Naive thymus-derived CD8-positive, alpha-beta T cell (primary cell): ENCODE measurements at regions not wholly inside any gene's neighbourhood (a gene's known extent, or its start where the extent isn't known, plus 50 kb on each side); places are given as distances from the start of the nearest gene placed in this dataset.

Experiments
- ATAC-seq, 2 donors: fragments of 150-1000 bp; cut with Tn5 transposase in 1 of 2; sonication (Bioruptor Pico), chemical (Tn5 transposase) in 1 of 2; 1 replicate in 1 of 2; 2 replicates in 1 of 2; pipeline ENCODE4 v1.10.0; 2021; ENCODE audit warnings: mild to moderate bottlenecking in 2 of 2, moderate library complexity in 2 of 2
- POLR2A ChIA-PET: fragments of 350-600 bp; sonication (Branson Sonifier 250); formaldehyde crosslinking; loops from one replicate; lab custom pipeline; 2021; ENCODE audit warnings: antibody characterized with exemption; lab: Charles Lee
- DNase-seq, 10 donors: peaks; one replicate each; pipeline versions ENCODE4 v3.0.0 to v3.0.0-alpha.2; 2020 to 2022
- H3K27ac Mint-ChIP-seq, 10 donors: one replicate each; pipeline ENCODE4 v1.8.0; 2020 to 2022; ENCODE audit warnings: mild to moderate bottlenecking in 10 of 10, mixed read lengths in 10 of 10, moderate library complexity in 4 of 10, inconsistent platforms in 1 of 10
- H3K27me3 Mint-ChIP-seq, 5 donors: one replicate each; pipeline ENCODE4 v1.8.0; 2021 to 2022; ENCODE audit warnings: mixed read lengths in 5 of 5
- H3K36me3 Mint-ChIP-seq, 3 donors: one replicate each; pipeline ENCODE4 v1.8.0; 2020 to 2022; ENCODE audit warnings: mixed read lengths in 3 of 3, mild to moderate bottlenecking in 2 of 3, inconsistent platforms in 1 of 3
- H3K4me1 Mint-ChIP-seq, 4 donors: one replicate each; pipeline ENCODE4 v1.8.0; 2021 to 2022; ENCODE audit warnings: mixed read lengths in 4 of 4
- H3K4me3 Mint-ChIP-seq, 10 donors: one replicate each; pipeline ENCODE4 v1.8.0; 2020 to 2022; ENCODE audit warnings: mild to moderate bottlenecking in 10 of 10, mixed read lengths in 10 of 10, moderate library complexity in 6 of 10, inconsistent platforms in 1 of 10
- H3K9me3 Mint-ChIP-seq, 9 donors: one replicate each; pipeline ENCODE4 v1.8.0; 2020 to 2022; ENCODE audit warnings: mixed read lengths in 9 of 9, mild to moderate bottlenecking in 3 of 9, inconsistent platforms in 1 of 9, moderate library complexity in 1 of 9

- Mint-ChIP-seq H3K27ac (no peak overlapping the region), H3K27me3 (peaks cover 0 to 4% (median 1%) of the 10 kb centered on the region in 5 donors), H3K36me3 (no peaks in the 10 kb centered on the region), H3K4me3 (no peak overlapping the region), H3K4me1 (no peaks in the 10 kb centered on the region), H3K9me3 (peaks cover 0 to 2% (median 0%) of the 10 kb centered on the region in 9 donors)
- POLR2A ChIA-PET: no interaction called here
- no peak for DNase-seq
- no peak for ATAC-seq
Measured at GRCh38 chr1:221188458-221188857, 309.2 kb downstream of the HLX start.

- DNase-seq (no peak), ATAC-seq (no peak)
- Mint-ChIP-seq H3K27ac (no peak overlapping the region), H3K4me3 (no peak overlapping the region), H3K4me1 (no peaks in the 10 kb centered on the region), H3K36me3 (no peaks in the 10 kb centered on the region), H3K27me3 (peaks cover 0 to 2% (median under 1%) of the 10 kb centered on the region in 5 donors), H3K9me3 (peaks cover 0 to 2% (median 0%) of the 10 kb centered on the region in 9 donors)
- POLR2A ChIA-PET: no interaction called here
Measured at GRCh38 chr1:221190249-221190648, 311.0 kb downstream of the HLX start.

- ATAC-seq (no peak), DNase-seq (no peak)
- POLR2A ChIA-PET: no interaction called here
- H3K4me1 Mint-ChIP-seq: no peaks in the 10 kb centered on the region
- no peak overlapping the region for H3K27ac Mint-ChIP-seq
- H3K9me3 Mint-ChIP-seq: peaks cover 0 to 5% (median 0%) of the 10 kb centered on the region in 9 donors
- H3K4me3 Mint-ChIP-seq: no peak overlapping the region
- H3K27me3 Mint-ChIP-seq: peaks cover 0 to 5% (median 0%) of the 10 kb centered on the region in 5 donors
- H3K36me3 Mint-ChIP-seq: no peaks in the 10 kb centered on the region
Measured at GRCh38 chr1:221192055-221192454, 312.8 kb downstream of the HLX start.

- DNase-seq: no peak
- ATAC-seq: no peak
- H3K36me3 Mint-ChIP-seq: no peaks in the 10 kb centered on the region
- peaks cover 0 to 7% (median 0%) of the 10 kb centered on the region in 5 donors for H3K27me3 Mint-ChIP-seq
- POLR2A ChIA-PET: no interaction called here
- no peaks in the 10 kb centered on the region for H3K4me1 Mint-ChIP-seq
- H3K9me3 Mint-ChIP-seq: peaks cover 0 to 15% (median 0%) of the 10 kb centered on the region in 9 donors
- H3K27ac Mint-ChIP-seq: no peak overlapping the region
- H3K4me3 Mint-ChIP-seq: no peak overlapping the region
Measured at GRCh38 chr1:221200464-221200863, 321.2 kb downstream of the HLX start.

GRCh38 chr1:221201773-221202172, 322.5 kb downstream of the HLX start:
- no peak overlapping the region for H3K4me3 Mint-ChIP-seq

GRCh38 chr1:221203224-221204054, 324.2 kb downstream of the HLX start:
- Mint-ChIP-seq H3K27ac (no peak overlapping the region), H3K9me3 (peaks cover 0 to 9% (median 0%) of the 10 kb centered on the region in 9 donors), H3K27me3 (peaks cover 0 to 17% (median 8%) of the 10 kb centered on the region in 5 donors), H3K4me3 (no peak overlapping the region), H3K4me1 (no peaks in the 10 kb centered on the region), H3K36me3 (peaks cover 0 to 2% (median 0%) of the 10 kb centered on the region in 3 donors)
- POLR2A ChIA-PET: no interaction called here
- DNase-seq (peak; percentile 16 to 78 (median 44)), ATAC-seq (no peak)

More at GRCh38 chr1:221201773-221202172, 322.5 kb downstream of the HLX start:
- Mint-ChIP-seq H3K4me1 (no peaks in the 10 kb centered on the region), H3K36me3 (no peaks in the 10 kb centered on the region), H3K27ac (no peak overlapping the region), H3K9me3 (peaks cover 0 to 15% (median 0%) of the 10 kb centered on the region in 9 donors), H3K27me3 (peaks cover 0 to 7% (median 5%) of the 10 kb centered on the region in 5 donors)
- DNase-seq: no peak
- no peak for ATAC-seq
- POLR2A ChIA-PET: no interaction called here

- H3K27me3 Mint-ChIP-seq: peaks cover 0 to 19% (median 8%) of the 10 kb centered on the region in 5 donors
- no peaks in the 10 kb centered on the region for H3K4me1 Mint-ChIP-seq
- POLR2A ChIA-PET: no interaction called here
- H3K4me3 Mint-ChIP-seq: no peak overlapping the region
- no peak for ATAC-seq
- H3K27ac Mint-ChIP-seq: no peak overlapping the region
- no peak for DNase-seq
- H3K9me3 Mint-ChIP-seq: peaks cover 0 to 5% (median 0%) of the 10 kb centered on the region in 9 donors
- H3K36me3 Mint-ChIP-seq: peaks cover 0 to 2% (median 0%) of the 10 kb centered on the region in 3 donors
Measured at GRCh38 chr1:221204055-221204833, 325.0 kb downstream of the HLX start.

GRCh38 chr1:221206076-221206475, 326.8 kb downstream of the HLX start:
- no peak for ATAC-seq
- DNase-seq: no peak
- H3K27ac Mint-ChIP-seq: no peak overlapping the region
- POLR2A ChIA-PET: no interaction called here
- peaks cover 0 to 2% (median 0%) of the 10 kb centered on the region in 4 donors for H3K4me1 Mint-ChIP-seq
- peaks cover 0 to 5% (median 0%) of the 10 kb centered on the region in 9 donors for H3K9me3 Mint-ChIP-seq
- peaks cover 0 to 2% (median 0%) of the 10 kb centered on the region in 3 donors for H3K36me3 Mint-ChIP-seq
- peaks cover 0 to 23% (median 8%) of the 10 kb centered on the region in 5 donors for H3K27me3 Mint-ChIP-seq
- H3K4me3 Mint-ChIP-seq: no peak overlapping the region

GRCh38 chr1:221212926-221213325, 333.7 kb downstream of the HLX start:
- H3K27ac Mint-ChIP-seq: no peak overlapping the region
- DNase-seq: no peak
- POLR2A ChIA-PET: no interaction called here
- H3K27me3 Mint-ChIP-seq: peaks cover 4 to 19% (median 7%) of the 10 kb centered on the region in 5 donors
- no peak overlapping the region for H3K4me3 Mint-ChIP-seq
- H3K36me3 Mint-ChIP-seq: peaks cover 0 to 2% (median 0%) of the 10 kb centered on the region in 3 donors
- ATAC-seq: no peak
- H3K4me1 Mint-ChIP-seq: peaks cover 0 to 6% (median 1%) of the 10 kb centered on the region in 4 donors
- H3K9me3 Mint-ChIP-seq: peaks cover 0 to 4% (median 0%) of the 10 kb centered on the region in 9 donors

- no peak overlapping the region for H3K4me3 Mint-ChIP-seq
- peaks cover 1 to 7% (median 7%) of the 10 kb centered on the region in 5 donors for H3K27me3 Mint-ChIP-seq
- DNase-seq: no peak
- no peaks in the 10 kb centered on the region for H3K36me3 Mint-ChIP-seq
- H3K27ac Mint-ChIP-seq: no peak overlapping the region
- ATAC-seq: no peak
- peaks cover 0 to 6% (median 0%) of the 10 kb centered on the region in 4 donors for H3K4me1 Mint-ChIP-seq
- H3K9me3 Mint-ChIP-seq: peaks cover 0 to 8% (median 0%) of the 10 kb centered on the region in 9 donors
- POLR2A ChIA-PET: no interaction called here
Measured at GRCh38 chr1:221217029-221217428, 337.8 kb downstream of the HLX start.

GRCh38 chr1:221223281-221223680, 344.0 kb downstream of the HLX start:
- Mint-ChIP-seq H3K36me3 (peaks cover 0 to 17% (median 0%) of the 10 kb centered on the region in 3 donors), H3K9me3 (peaks cover 0 to 29% (median 18%) of the 10 kb centered on the region in 9 donors), H3K27me3 (peaks cover 0 to 5% (median 2%) of the 10 kb centered on the region in 5 donors), H3K4me3 (no peak overlapping the region), H3K4me1 (no peaks in the 10 kb centered on the region), H3K27ac (no peak overlapping the region)
- POLR2A ChIA-PET: no interaction called here
- ATAC-seq: no peak
- DNase-seq: no peak

- Mint-ChIP-seq H3K27ac (no peak overlapping the region), H3K36me3 (peaks cover 0 to 17% (median 0%) of the 10 kb centered on the region in 3 donors), H3K27me3 (peaks cover 0 to 13% (median 2%) of the 10 kb centered on the region in 5 donors), H3K4me1 (peaks cover 0 to 7% (median 0%) of the 10 kb centered on the region in 4 donors), H3K9me3 (peaks cover 0 to 26% (median 18%) of the 10 kb centered on the region in 9 donors), H3K4me3 (no peak overlapping the region)
- POLR2A ChIA-PET: no interaction called here
- DNase-seq: no peak
- ATAC-seq: no peak
Measured at GRCh38 chr1:221227460-221227859, 348.2 kb downstream of the HLX start.
